ENCODE measurements at regions not wholly inside any gene's neighbourhood (a gene's known extent, or its start where the extent isn't known, plus 50 kb on each side); places are given as distances from the start of the nearest gene placed in this dataset.

GRCh38 chr2:7492719-7493118 lies 575.5 kb downstream of the RNF144A start:
- Histone ChIP-seq H3K36me3 (replicated peaks) (no peaks in the 10 kb centered on the region), H3K4me3 (no peak overlapping the region), H3K4me1 (no peaks in the 10 kb centered on the region), H3K27me3 (ENCODE audit: low read depth) (no peaks in the 10 kb centered on the region), H3K9me3 (no peaks in the 10 kb centered on the region)
- no peak for DNase-seq (ENCODE audit: low spot score in 2 of 2)
- in situ Hi-C loops (cut with MboI; ENCODE audit: low sequenced_read_pairs), result no loop called here

- Histone ChIP-seq H3K27me3 (ENCODE audit: low read depth) (no peaks in the 10 kb centered on the region), H3K4me1 (no peaks in the 10 kb centered on the region), H3K36me3 (replicated peaks) (no peaks in the 10 kb centered on the region), H3K4me3 (no peak overlapping the region), H3K9me3 (no peaks in the 10 kb centered on the region)
- no peak for DNase-seq (ENCODE audit: low spot score in 2 of 2)
- in situ Hi-C loops (cut with MboI; ENCODE audit: low sequenced_read_pairs), result no loop called here
Observed at GRCh38 chr2:7497178-7497577, 580.0 kb downstream of the RNF144A start.

GRCh38 chr2:7499018-7499417 lies 581.8 kb downstream of the RNF144A start:
- no peak overlapping the region for H3K4me3 ChIP-seq
- H3K9me3 ChIP-seq, result no peaks in the 10 kb centered on the region
- H3K4me1 ChIP-seq, result no peaks in the 10 kb centered on the region
- no peaks in the 10 kb centered on the region for H3K27me3 ChIP-seq (ENCODE audit: low read depth)
- DNase-seq (ENCODE audit: low spot score in 2 of 2), result no peak
- no peaks in the 10 kb centered on the region for H3K36me3 ChIP-seq (replicated peaks)
- in situ Hi-C loops (cut with MboI; ENCODE audit: low sequenced_read_pairs), result no loop called here

GRCh38 chr2:7502336-7502735 lies 585.1 kb downstream of the RNF144A start:
- Histone ChIP-seq H3K4me3 (no peak overlapping the region), H3K27me3 (ENCODE audit: low read depth) (no peaks in the 10 kb centered on the region), H3K4me1 (no peaks in the 10 kb centered on the region), H3K36me3 (replicated peaks) (no peaks in the 10 kb centered on the region), H3K9me3 (no peaks in the 10 kb centered on the region)
- in situ Hi-C loops (cut with MboI; ENCODE audit: low sequenced_read_pairs), result no loop called here
- DNase-seq (ENCODE audit: low spot score in 2 of 2), result no peak

- DNase-seq (ENCODE audit: low spot score in 2 of 2), result no peak
- no peaks in the 10 kb centered on the region for H3K27me3 ChIP-seq (ENCODE audit: low read depth)
- in situ Hi-C loops (cut with MboI; ENCODE audit: low sequenced_read_pairs), result no loop called here
- no peak overlapping the region for H3K4me3 ChIP-seq
- H3K4me1 ChIP-seq, result no peaks in the 10 kb centered on the region
- H3K36me3 ChIP-seq (replicated peaks), result no peaks in the 10 kb centered on the region
- no peaks in the 10 kb centered on the region for H3K9me3 ChIP-seq
Observed at GRCh38 chr2:7508296-7508943, 591.2 kb downstream of the RNF144A start.

GRCh38 chr2:7510353-7510752 lies 593.1 kb downstream of the RNF144A start:
- in situ Hi-C loops (cut with MboI; ENCODE audit: low sequenced_read_pairs), result no loop called here
- no peak for DNase-seq (ENCODE audit: low spot score in 2 of 2)
- Histone ChIP-seq H3K4me3 (no peak overlapping the region), H3K36me3 (replicated peaks) (no peaks in the 10 kb centered on the region), H3K9me3 (no peaks in the 10 kb centered on the region; the same call in 1 of the 2 replicates), H3K27me3 (ENCODE audit: low read depth) (no peaks in the 10 kb centered on the region), H3K4me1 (no peaks in the 10 kb centered on the region)

GRCh38 chr2:7513834-7514233 lies 596.6 kb downstream of the RNF144A start:
- Histone ChIP-seq H3K9me3 (no peaks in the 10 kb centered on the region; the same call in 1 of the 2 replicates), H3K4me1 (no peaks in the 10 kb centered on the region), H3K27me3 (ENCODE audit: low read depth) (no peaks in the 10 kb centered on the region), H3K36me3 (replicated peaks) (no peaks in the 10 kb centered on the region), H3K4me3 (no peak overlapping the region)
- in situ Hi-C loops (cut with MboI; ENCODE audit: low sequenced_read_pairs), result no loop called here
- DNase-seq (ENCODE audit: low spot score in 2 of 2), result no peak

- no peaks in the 10 kb centered on the region; the same call in 1 of the 2 replicates for H3K9me3 ChIP-seq
- no peaks in the 10 kb centered on the region for H3K36me3 ChIP-seq (replicated peaks)
- DNase-seq (ENCODE audit: low spot score in 2 of 2), result no peak
- no peaks in the 10 kb centered on the region for H3K27me3 ChIP-seq (ENCODE audit: low read depth)
- H3K4me3 ChIP-seq, result no peak overlapping the region
- H3K4me1 ChIP-seq, result no peaks in the 10 kb centered on the region
- in situ Hi-C loops (cut with MboI; ENCODE audit: low sequenced_read_pairs), result no loop called here
Observed at GRCh38 chr2:7515327-7515726, 598.1 kb downstream of the RNF144A start.

GRCh38 chr2:7516484-7517063 lies 599.4 kb downstream of the RNF144A start:
- DNase-seq (ENCODE audit: low spot score in 2 of 2), result no peak
- Histone ChIP-seq H3K4me3 (no peak overlapping the region), H3K27me3 (ENCODE audit: low read depth) (no peaks in the 10 kb centered on the region), H3K4me1 (no peaks in the 10 kb centered on the region), H3K9me3 (no peaks in the 10 kb centered on the region; the same call in 1 of the 2 replicates), H3K36me3 (replicated peaks) (no peaks in the 10 kb centered on the region)
- in situ Hi-C loops (cut with MboI; ENCODE audit: low sequenced_read_pairs), result no loop called here

GRCh38 chr2:7517088-7517487 lies 599.9 kb downstream of the RNF144A start:
- in situ Hi-C loops (cut with MboI; ENCODE audit: low sequenced_read_pairs), result no loop called here
- Histone ChIP-seq H3K4me3 (no peak overlapping the region), H3K4me1 (no peaks in the 10 kb centered on the region), H3K9me3 (no peaks in the 10 kb centered on the region; the same call in 1 of the 2 replicates), H3K27me3 (ENCODE audit: low read depth) (no peaks in the 10 kb centered on the region), H3K36me3 (replicated peaks) (no peaks in the 10 kb centered on the region)
- no peak for DNase-seq (ENCODE audit: low spot score in 2 of 2)

GRCh38 chr2:7517851-7518250 lies 600.6 kb downstream of the RNF144A start:
- H3K4me1 ChIP-seq, result no peaks in the 10 kb centered on the region
- H3K27me3 ChIP-seq (ENCODE audit: low read depth), result no peaks in the 10 kb centered on the region
- DNase-seq (ENCODE audit: low spot score in 2 of 2), result no peak
- in situ Hi-C loops (cut with MboI; ENCODE audit: low sequenced_read_pairs), result no loop called here
- H3K4me3 ChIP-seq, result no peak overlapping the region
- H3K36me3 ChIP-seq (replicated peaks), result no peaks in the 10 kb centered on the region
- no peaks in the 10 kb centered on the region; the same call in 1 of the 2 replicates for H3K9me3 ChIP-seq

GRCh38 chr2:7523481-7524120 lies 606.4 kb downstream of the RNF144A start:
- in situ Hi-C loops (cut with MboI; ENCODE audit: low sequenced_read_pairs), result no loop called here
- H3K27me3 ChIP-seq (ENCODE audit: low read depth), result no peaks in the 10 kb centered on the region
- H3K36me3 ChIP-seq (replicated peaks), result no peaks in the 10 kb centered on the region
- no peak for DNase-seq (ENCODE audit: low spot score in 2 of 2)
- H3K4me3 ChIP-seq, result no peak overlapping the region
- no peaks in the 10 kb centered on the region for H3K9me3 ChIP-seq
- H3K4me1 ChIP-seq, result no peaks in the 10 kb centered on the region

GRCh38 chr2:7524195-7524594 lies 607.0 kb downstream of the RNF144A start:
- Histone ChIP-seq H3K27me3 (ENCODE audit: low read depth) (no peaks in the 10 kb centered on the region), H3K36me3 (replicated peaks) (no peaks in the 10 kb centered on the region), H3K4me3 (no peak overlapping the region), H3K4me1 (no peaks in the 10 kb centered on the region), H3K9me3 (no peaks in the 10 kb centered on the region)
- DNase-seq (ENCODE audit: low spot score in 2 of 2), result no peak
- in situ Hi-C loops (cut with MboI; ENCODE audit: low sequenced_read_pairs), result no loop called here

GRCh38 chr2:7525746-7526145 lies 608.5 kb downstream of the RNF144A start:
- no peaks in the 10 kb centered on the region for H3K9me3 ChIP-seq
- no peak for DNase-seq (ENCODE audit: low spot score in 2 of 2)
- H3K4me3 ChIP-seq, result no peak overlapping the region
- H3K4me1 ChIP-seq, result no peaks in the 10 kb centered on the region
- no peaks in the 10 kb centered on the region for H3K36me3 ChIP-seq (replicated peaks)
- no peaks in the 10 kb centered on the region for H3K27me3 ChIP-seq (ENCODE audit: low read depth)
- in situ Hi-C loops (cut with MboI; ENCODE audit: low sequenced_read_pairs), result no loop called here

All from HAP-1 (cell line).